ENCODE measurements at regions not wholly inside any gene's neighbourhood (a gene's known extent, or its start where the extent isn't known, plus 50 kb on each side); places are given as distances from the start of the nearest gene placed in this dataset.

GRCh38 chr14:60349663-60350365, 100.8 kb downstream of the PPM1A start:
- DNase-seq: peak; percentile 52

DNA sequence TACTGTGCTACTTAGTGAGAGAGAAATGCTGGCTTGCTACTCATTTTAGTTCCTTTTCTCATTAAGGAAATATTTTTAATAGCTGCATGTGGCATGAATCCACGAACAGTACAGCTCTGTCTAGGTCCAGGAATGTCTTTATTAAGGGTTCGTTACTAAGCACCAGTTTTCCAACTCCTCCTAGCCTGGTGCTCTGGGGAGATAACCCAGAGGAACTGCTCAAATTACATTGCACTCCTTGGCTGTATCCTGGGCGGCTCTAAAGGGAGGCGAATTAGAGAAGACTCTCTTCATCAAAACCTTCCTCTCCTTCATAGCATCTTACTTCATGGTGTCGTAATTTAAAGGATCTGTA, 101.3 kb downstream of the PPM1A start:
- DNase-seq: peak; percentile 6

DNA sequence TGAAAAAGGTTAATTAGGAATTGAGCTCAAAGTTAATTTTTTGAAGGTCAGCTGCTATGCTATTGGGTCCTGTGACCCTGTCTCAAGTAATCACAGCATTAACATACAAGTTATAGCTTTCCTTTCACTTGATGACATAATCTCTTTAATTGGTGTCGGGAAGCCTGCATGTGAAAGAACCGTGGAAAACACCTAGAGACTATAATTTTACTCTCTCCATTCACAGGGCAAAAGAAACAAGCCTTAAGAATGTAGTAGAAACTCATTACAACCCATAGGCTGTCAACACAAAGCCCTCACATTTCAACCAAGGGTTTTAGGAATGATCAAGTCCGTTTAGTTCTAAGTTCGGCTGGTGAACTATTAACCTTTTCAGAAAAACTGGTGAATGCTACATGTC, 104.4 kb downstream of the PPM1A start:
- DNase-seq: no peak

GRCh38 chr14:60355768-60356167, 106.7 kb downstream of the PPM1A start:
- no peak for DNase-seq

GRCh38 chr14:60356386-60356785, 107.4 kb downstream of the PPM1A start:
- DNase-seq: no peak

GRCh38 chr14:60356906-60357550, 108.0 kb downstream of the PPM1A start:
- no peak for DNase-seq

GRCh38 chr14:60357551-60358149, 108.6 kb downstream of the PPM1A start:
- DNase-seq: no peak

- DNase-seq: no peak
Measured at GRCh38 chr14:60363275-60363674, 114.3 kb downstream of the PPM1A start.

DNA sequence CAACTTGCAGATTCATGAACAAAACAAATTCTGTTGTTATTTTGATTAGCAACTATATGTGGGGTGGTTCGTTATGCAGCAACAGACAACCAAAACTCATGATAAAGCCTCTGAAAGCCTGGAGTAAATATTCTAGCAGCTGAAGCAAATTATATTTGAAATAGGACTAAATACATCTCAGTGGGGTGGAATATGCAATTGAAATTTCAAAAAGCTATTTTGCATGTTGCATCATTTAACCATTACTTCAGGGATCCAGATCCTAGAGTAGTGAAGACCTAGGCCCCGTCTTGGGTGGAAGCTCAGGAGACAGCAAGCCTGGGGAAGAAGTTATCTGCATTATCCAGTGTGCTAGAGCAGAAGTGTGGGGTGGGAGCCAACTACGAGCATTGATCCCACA, 114.7 kb downstream of the PPM1A start:
- DNase-seq: no peak

- no peak for DNase-seq
Measured at GRCh38 chr14:60381909-60382308, 104.0 kb downstream of the C14orf39 start.
